GM19455 (cell line): ENCODE measurements at regions not wholly inside any gene's neighbourhood (a gene's known extent, or its start where the extent isn't known, plus 50 kb on each side); places are given as distances from the start of the nearest gene placed in this dataset.
"Not testable (repeated sequence)": the region's sequence is repeated elsewhere in the genome, so short reads cannot be mapped to it uniquely, and the experiment has no call there.

Experiments used
- ATAC-seq: cut with Tn5 transposase; IDR thresholded peaks from one replicate; pipeline ENCODE4 v1.9.1; 2021; ENCODE audit not compliant: unreplicated experiment

DNA sequence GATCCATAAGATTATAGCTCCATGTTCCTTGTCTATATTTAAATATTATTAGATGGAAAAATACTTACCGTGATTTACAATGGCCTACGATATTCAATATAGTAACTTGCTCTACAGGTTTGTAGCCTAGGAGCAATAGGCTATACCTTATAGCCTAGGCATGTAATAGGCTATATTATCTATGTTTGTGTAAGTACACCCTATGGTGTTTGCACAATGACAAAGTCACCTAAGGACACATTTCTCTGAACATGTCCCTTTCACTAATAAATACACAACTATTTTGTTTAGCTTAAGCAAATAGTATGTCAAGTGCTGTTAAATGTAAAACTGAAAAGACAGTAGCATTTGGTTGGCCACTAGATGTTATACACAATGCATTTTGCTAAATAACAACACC, 248.9 kb upstream of the ADGRL4 start:
- no peak for ATAC-seq

DNA sequence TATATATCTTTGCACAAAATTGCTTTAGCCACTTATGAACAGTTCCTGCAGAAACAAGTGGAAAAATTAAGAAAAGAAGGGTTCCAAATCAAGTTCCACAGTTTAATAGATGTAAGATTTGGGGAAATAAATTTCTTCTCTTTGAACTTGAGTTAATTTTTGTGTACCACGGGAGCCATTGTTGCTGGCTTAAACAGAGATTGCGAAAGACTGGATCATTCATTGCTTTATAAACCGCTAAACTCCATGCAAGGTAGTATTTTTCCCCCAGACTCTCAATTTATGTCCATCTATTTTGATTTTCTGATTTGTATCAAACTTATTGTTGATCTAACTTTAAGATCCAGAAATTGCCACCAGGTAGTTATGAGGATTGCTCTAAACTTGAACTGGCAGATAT, 246.1 kb upstream of the ADGRL4 start:
- no peak for ATAC-seq

GRCh38 chr1:79239840-79240239, 233.3 kb upstream of the ADGRL4 start:
- ATAC-seq: no peak

DNA sequence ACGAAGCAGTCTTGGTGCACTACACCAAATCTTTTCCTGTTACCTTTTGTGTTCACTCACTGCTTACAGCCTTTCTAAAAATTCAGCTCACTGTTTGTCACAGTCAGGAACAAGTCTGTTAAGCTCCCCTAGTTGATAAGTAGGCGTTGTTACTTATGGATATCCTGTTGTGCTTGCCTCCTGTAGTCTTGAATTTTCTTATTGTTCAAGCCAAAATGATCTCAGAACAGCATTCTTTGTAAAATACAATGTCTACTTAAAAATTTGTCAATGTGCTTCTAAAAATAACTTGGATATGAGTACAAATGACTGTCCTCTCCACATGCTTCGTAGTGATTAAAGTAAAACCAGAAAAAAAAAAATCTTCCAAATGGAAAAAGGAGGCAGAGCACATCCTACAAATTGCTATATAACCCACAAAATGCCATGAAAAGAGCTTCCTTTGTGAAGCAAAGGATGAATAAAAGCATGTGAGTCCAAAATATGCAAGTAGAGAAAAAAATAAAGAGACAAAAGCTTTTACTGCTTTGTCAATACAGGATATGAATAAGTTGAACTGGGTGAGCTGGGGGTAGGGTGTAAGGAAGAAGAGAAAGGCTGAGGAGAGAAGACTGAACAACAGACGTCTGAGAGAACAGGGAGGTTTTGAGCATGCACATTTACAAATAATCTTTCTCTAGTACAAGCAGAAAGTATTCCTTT, 228.9 kb upstream of the ADGRL4 start:
- no peak for ATAC-seq

DNA sequence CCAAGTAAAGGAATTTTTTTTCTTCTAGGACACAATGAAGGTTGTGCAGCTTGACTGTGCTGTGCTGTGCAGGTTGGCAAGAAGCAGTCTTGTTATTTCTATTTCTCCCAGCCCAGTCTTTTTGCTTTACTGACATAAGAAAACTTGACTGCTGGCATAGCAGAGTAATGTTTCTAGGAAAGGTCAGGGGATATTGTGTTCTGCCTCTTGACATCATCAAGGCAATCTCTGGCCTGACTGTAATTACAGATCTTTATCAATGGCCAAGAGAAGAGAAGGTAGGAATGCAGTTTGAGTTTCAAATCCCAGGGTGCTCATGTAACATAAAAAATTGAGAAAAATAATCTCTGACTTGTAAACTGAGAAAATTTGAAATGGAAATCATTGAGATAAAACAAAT, 226.3 kb upstream of the ADGRL4 start:
- ATAC-seq: no peak

GRCh38 chr1:79230751-79231150, 224.2 kb upstream of the ADGRL4 start:
- not testable (repeated sequence) for ATAC-seq

DNA sequence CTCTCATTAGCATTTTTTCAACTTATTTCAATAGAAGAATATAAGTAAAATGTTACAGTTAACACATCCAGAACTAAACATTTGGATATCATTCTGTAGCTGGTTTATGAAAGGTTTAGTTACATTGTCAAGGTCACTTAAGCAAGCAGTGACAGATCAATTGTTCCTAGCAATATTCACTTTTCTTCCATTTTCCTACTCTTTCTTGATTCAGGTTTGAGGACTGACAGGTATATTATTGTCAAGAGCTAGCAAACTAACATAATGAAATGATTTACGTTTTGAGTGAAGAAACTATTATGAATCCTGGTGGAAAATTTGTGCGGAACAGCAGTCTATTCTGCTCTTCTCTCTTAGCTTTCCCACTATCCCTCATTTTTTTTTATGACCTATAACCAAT, 220.4 kb upstream of the ADGRL4 start:
- no peak for ATAC-seq

DNA sequence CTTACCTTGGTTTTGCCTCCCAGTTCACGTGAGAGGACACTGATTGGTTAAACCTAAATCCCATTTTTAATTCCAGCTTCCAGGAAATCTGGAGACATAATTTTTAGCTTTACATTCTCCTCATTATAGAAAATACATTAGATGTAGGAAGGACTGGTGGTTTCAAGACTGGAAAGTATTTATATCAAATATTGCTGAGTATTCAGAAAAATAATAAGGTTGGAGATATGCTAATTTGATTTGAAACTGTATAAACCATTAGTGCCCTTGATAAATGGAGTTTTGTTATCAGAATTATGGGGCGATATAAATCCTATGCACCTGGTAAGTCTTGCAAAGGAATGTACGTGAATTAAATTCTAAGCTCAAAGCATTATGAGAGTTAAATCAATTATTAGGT, 218.0 kb upstream of the ADGRL4 start:
- ATAC-seq: no peak

DNA sequence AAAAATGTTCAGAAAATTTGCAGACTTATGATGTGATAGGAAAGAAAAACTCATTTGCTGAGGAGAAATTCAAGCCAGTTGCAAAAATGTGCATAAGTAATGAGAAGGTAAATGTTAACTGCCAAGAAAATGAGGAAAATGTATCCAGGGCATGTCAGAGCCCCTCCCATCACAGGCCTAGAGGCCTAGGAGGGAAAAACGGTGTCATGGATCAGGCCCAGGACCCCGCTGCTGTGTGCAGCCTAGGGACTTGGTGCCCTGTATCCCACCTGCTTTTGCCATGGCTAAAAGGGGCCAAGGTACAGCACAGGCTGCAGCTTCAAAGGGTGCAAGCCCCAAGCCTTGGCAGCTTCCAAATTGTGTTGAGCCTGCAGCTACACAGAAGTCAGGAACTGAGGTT, 214.0 kb upstream of the ADGRL4 start:
- no peak for ATAC-seq

GRCh38 chr1:79215311-79215710, 208.8 kb upstream of the ADGRL4 start:
- ATAC-seq: no peak

GRCh38 chr1:79207786-79208185, 201.3 kb upstream of the ADGRL4 start:
- no peak for ATAC-seq

DNA sequence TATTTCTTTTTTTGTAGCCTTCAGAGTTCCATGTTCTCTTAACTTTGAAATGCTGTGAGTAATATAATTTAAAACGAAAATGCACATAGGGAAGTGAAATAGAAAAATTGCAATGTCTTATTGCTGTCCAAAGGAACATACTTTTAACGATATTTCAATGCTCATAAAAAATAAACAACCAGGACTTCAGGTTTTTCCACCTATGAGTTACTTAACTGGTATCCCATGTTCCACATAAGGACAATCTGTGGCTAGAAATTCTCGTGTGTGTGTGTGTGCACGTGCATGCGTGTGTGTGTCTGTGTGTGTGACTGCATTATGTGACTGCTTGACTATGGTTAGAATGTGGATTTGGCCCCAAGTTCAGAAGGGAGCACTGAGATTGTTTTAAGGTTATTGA, 200.8 kb upstream of the ADGRL4 start:
- ATAC-seq: no peak

DNA sequence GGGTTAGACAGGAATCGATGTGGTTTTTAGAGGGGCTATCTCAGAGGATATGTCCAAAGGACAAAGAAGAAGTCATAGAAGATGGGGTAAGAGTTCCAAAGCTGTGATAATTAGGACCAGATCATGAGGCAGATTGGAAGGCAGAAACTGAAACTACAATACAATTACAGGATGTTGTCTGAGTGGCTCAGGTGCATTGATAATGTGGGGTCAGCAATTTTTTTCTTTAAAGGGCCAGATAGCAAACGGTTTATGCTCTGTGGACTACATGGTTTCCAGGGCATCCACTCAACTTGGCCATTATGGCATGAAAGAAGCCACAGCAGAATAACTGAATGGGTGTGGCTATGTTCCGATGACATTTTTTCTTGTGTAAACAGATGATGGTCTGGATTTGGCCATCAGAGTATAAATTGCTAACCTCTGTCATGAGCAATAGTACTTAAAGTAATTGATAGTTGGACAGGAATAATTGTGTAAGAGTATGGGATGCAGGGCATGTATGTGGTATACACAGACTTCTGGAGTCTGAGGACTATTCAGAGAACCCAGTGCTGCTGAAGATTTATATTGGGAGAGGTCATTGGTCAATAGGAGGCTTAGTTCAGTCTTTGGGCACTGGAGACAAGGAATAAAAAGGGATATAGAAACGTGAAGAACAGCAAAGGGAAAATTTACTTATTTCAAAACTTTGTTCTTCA, 198.4 kb upstream of the ADGRL4 start:
- ATAC-seq: no peak

GRCh38 chr1:79198832-79199231, 192.3 kb upstream of the ADGRL4 start:
- no peak for ATAC-seq

- ATAC-seq: no peak
These were observed 190.9 kb upstream of the ADGRL4 start for GRCh38 chr1:79197421-79197820.

DNA sequence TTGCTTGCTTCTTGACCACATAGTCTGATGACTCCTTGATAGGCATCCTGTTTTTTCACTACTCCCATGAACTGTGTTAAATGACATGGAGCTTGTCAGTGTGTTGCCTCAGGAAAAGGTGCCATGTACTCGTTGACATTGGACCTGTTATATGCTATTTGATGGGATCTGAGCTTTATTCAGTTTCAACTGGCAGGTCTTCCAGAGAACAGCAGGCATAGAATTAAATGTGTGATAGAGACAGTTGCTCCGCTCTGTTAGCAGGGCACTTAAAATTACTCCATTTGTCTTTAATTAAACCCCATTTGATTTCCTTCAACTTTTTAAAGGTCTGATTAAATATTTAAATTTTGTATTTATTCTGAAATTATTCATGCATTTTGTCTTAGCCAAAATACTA, 189.7 kb upstream of the ADGRL4 start:
- no peak for ATAC-seq

DNA sequence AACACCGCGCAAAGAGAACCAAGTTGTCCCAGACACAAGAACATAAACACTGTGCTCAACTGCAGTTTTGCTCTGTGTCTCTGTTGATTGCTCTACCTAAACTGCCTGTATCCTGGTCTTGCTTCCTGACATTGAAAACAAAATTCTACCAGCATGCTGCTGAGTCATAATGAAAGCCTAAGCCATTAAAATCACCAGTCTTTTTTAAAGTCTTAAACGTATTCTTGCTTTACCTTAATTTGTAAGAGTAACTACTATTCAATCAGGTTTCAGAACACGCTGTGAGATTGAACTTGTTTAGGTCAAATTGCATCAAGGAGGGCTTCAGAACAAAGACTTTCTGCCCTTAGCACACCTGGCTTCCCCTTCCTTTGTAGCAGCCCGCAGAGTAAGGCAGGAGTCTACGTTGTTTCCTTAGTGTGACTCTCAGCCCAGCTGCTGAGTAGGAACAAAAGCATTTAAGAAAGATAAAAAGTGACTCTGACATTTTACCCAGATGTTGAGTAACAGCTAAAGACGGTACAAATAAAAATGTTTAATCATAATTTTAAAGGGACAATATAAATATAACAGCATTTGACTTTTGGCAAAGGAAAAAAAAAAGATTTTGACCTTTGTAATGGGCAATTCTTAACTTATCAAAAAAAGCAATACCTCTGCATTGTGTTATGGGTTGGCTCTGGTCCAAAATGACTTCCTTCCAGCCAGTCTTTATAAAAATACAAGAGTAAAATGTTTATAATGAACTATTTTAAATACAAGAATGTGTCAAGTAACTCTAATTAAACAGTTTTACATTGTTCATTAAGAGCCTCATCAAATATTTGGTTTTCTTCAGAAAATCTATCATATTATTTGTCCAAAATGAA, 186.9 kb upstream of the ADGRL4 start:
- no peak for ATAC-seq

DNA sequence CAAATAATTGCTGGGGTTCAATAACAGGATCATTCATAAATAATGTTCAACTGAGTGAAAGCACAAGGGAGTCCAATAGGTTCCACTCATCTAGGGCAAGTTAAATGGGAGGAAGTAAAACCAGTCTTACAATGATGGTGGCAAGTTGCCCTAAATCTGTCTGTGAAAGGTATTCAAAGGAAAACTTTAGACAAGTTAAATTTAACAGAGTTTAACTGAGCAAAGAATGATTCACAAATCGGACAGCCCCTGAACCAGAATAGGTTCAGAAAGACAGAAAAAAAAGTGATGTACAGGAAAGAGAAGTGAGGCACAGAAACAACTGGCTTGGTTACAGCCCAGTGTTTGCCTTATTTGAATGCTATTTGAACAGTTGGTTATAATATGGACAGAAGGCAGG, 183.5 kb upstream of the ADGRL4 start:
- ATAC-seq: no peak

GRCh38 chr1:79188337-79188736, 181.8 kb upstream of the ADGRL4 start:
- ATAC-seq: peak; percentile 44

DNA sequence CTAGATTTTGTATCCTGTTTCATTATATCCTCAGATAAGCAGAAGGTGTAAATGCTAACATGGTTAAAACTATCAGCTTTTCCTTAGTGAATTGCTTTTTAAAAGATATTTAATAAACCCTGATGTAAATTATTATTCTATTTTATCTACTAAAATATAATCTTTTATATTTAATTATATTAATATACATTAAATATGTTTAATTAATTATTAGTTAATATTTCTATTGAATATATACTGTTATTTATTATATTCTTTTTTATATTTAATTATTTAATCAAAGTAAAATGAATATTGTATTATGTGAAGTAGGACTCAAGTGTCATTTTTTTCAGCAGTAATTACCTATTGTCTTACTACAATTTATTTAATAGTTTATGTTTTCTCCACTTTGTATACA, 179.7 kb upstream of the ADGRL4 start:
- no peak for ATAC-seq

GRCh38 chr1:79177844-79178243, 171.3 kb upstream of the ADGRL4 start:
- no peak for ATAC-seq

GRCh38 chr1:79161077-79161476, 154.5 kb upstream of the ADGRL4 start:
- ATAC-seq: no peak
